HCT116 (cell line): ENCODE measurements at regions not wholly inside any gene's neighbourhood (a gene's known extent, or its start where the extent isn't known, plus 50 kb on each side); places are given as distances from the start of the nearest gene placed in this dataset.

ENCODE experiments used
- ATAC-seq: fragments of 200-7000 bp; cut with Tn5 transposase; 2 replicates; pipeline ENCODE4 v1.9.1; 2020; ENCODE audit warnings: mild to moderate bottlenecking, moderate library complexity
- BruUV-seq: library from RNA; stranded (reverse); fragments of 400-500 nt; replicated peaks from 2 replicates; lab custom pipeline; 2021; lab: Mats Ljungman, UMichigan
- CTCF ChIA-PET: fragments of 300-600 bp; sonication (Branson Sonifier 250); formaldehyde crosslinking; loops from one replicate; lab custom pipeline; 2021; ENCODE audit warnings: antibody characterized with exemption; lab: Charles Lee
- POLR2A ChIA-PET: fragments of 300-600, 350-600 bp; sonication (Branson Sonifier 250); formaldehyde crosslinking; loops from one replicate; lab custom pipeline; 2021; ENCODE audit warnings: antibody characterized with exemption; lab: Charles Lee
- RAD21 ChIA-PET, 2 experiments: fragments of 300-600 bp; sonication (Branson Sonifier 250); formaldehyde crosslinking; loops; one replicate each; lab custom pipeline; 2023; ENCODE audit warnings: low total read pairs in 2 of 2; ENCODE audit not compliant: uncharacterized antibody in 2 of 2, unreplicated experiment in 2 of 2, low non-redundant PET in 1 of 2; lab: Charles Lee
- DNase-seq: peaks from one replicate; pipeline ENCODE4 v3.0.0-alpha.2; 2010; ENCODE audit warnings: low read depth, low spot score
- H2AFZ ChIP-seq: fragments of 200-600 bp; shearing (Covaris generic), sonication (generic); 2 replicates; pipeline ENCODE4 v1.6.1; 2017; ENCODE audit warnings: low read depth, mixed run types, mixed read lengths, antibody characterized with exemption, low read length; ENCODE audit not compliant: poor library complexity, severe bottlenecking
- H3K27ac ChIP-seq: 2 replicates; pipeline ENCODE4 v1.5.1; 2012; ENCODE audit warnings: low read depth, low read length
- H3K27me3 ChIP-seq: fragments of 200-600 bp; sonication (generic); 2 replicates; pipeline ENCODE4 v1.6.1; 2016; ENCODE audit warnings: mixed run types, low read length, mixed read lengths; ENCODE audit not compliant: insufficient read depth
- H3K36me3 ChIP-seq, 2 experiments: fragments of 200-500 bp in 1 of 2; fragments of 200-600 bp in 1 of 2; sonication (Bioruptor generic) in 1 of 2; sonication (generic) in 1 of 2; 2 replicates each; pipeline versions ENCODE4 v1.5.1 to v1.6.1; 2014 to 2016; ENCODE audit warnings: low read length in 2 of 2, inconsistent platforms in 1 of 2, mixed read lengths in 1 of 2, mixed run types in 1 of 2; ENCODE audit not compliant: insufficient read depth in 2 of 2, control insufficient read depth in 1 of 2
- H3K4me1 ChIP-seq, 2 experiments: fragments of 200-600 bp in 1 of 2; sonication (generic) in 1 of 2; 2 replicates each; pipeline versions ENCODE4 v1.5.1 to v1.6.1; 2012 to 2017; ENCODE audit warnings: low read length in 2 of 2, inconsistent platforms in 1 of 2, mild to moderate bottlenecking in 1 of 2, mixed read lengths in 1 of 2, mixed run types in 1 of 2, moderate library complexity in 1 of 2; ENCODE audit not compliant: insufficient read depth in 2 of 2, control insufficient read depth in 1 of 2
- H3K4me2 ChIP-seq: fragments of 200-600 bp; sonication (generic); 2 replicates; pipeline ENCODE4 v1.6.1; 2017; ENCODE audit warnings: mixed run types, low read length, mixed read lengths
- H3K4me3 ChIP-seq, 2 experiments: fragments of 200-600 bp in 1 of 2; sonication (generic) in 1 of 2; replicated peaks in 1 of 2; 2 replicates each; pipeline ENCODE4 v1.5.1; 2011 to 2016; ENCODE audit warnings: low read length in 2 of 2, control low read depth in 1 of 2, low read depth in 1 of 2, mild to moderate bottlenecking in 1 of 2, mixed read lengths in 1 of 2, mixed run types in 1 of 2
- H3K79me2 ChIP-seq: fragments of 200-600 bp; sonication (generic); 2 replicates; pipeline ENCODE4 v1.6.1; 2017; ENCODE audit warnings: mild to moderate bottlenecking, mixed run types, low read length, moderate library complexity, mixed read lengths; ENCODE audit not compliant: insufficient read depth
- H3K9ac ChIP-seq: fragments of 200-600 bp; sonication (generic); 2 replicates; pipeline ENCODE4 v1.6.1; 2016; ENCODE audit warnings: low read length, mixed read lengths
- H3K9me2 ChIP-seq: fragments of 200-600 bp; sonication (generic), shearing (Covaris generic); 2 replicates; pipeline ENCODE4 v1.6.1; 2017; ENCODE audit warnings: mixed run types, mild to moderate bottlenecking, moderate library complexity; ENCODE audit not compliant: insufficient read depth
- H3K9me3 ChIP-seq, 2 experiments: fragments of 200-500 bp in 1 of 2; fragments of 200-600 bp in 1 of 2; sonication (Bioruptor generic) in 1 of 2; sonication (generic) in 1 of 2; 2 replicates each; pipeline ENCODE4 v1.6.1; 2014 to 2017; ENCODE audit warnings: low read length in 2 of 2, mixed read lengths in 2 of 2, inconsistent platforms in 1 of 2, low read depth in 1 of 2, mild to moderate bottlenecking in 1 of 2, mixed run types in 1 of 2, moderate library complexity in 1 of 2; ENCODE audit not compliant: control insufficient read depth in 1 of 2, insufficient read depth in 1 of 2
- H4K20me1 ChIP-seq: fragments of 200-600 bp; sonication (generic), shearing (Covaris generic); 2 replicates; pipeline ENCODE4 v1.6.1; 2017; ENCODE audit warnings: mixed run types, mild to moderate bottlenecking, moderate library complexity; ENCODE audit not compliant: insufficient read depth
- CBX3 ChIP-seq: IDR thresholded peaks from 2 replicates; pipeline ENCODE4 v1.6.1; 2012; ENCODE audit warnings: low read depth
- EGR1 ChIP-seq: IDR thresholded peaks from 2 replicates; pipeline ENCODE4 v1.6.1; 2012; ENCODE audit warnings: low read depth
- ELF1 ChIP-seq: IDR thresholded peaks from 2 replicates; pipeline ENCODE4 v1.6.1; 2012; ENCODE audit warnings: low read depth, borderline replicate concordance
- EZH2 ChIP-seq: fragments of 200-600 bp; sonication (generic); IDR thresholded peaks from 2 replicates; pipeline ENCODE4 v1.6.1; 2017; ENCODE audit warnings: antibody characterized with exemption, mixed run types
- EZH2phosphoT487 ChIP-seq: fragments of 200-600 bp; IDR thresholded peaks from 2 replicates; pipeline ENCODE4 v1.6.1; 2018; ENCODE audit warnings: antibody characterized with exemption, borderline replicate concordance
- FOSL1 ChIP-seq: IDR thresholded peaks from 2 replicates; pipeline ENCODE4 v1.6.1; 2012; ENCODE audit warnings: low read depth
- JUND ChIP-seq: IDR thresholded peaks from 2 replicates; pipeline ENCODE4 v1.6.1; 2012
- MAX ChIP-seq: IDR thresholded peaks from 2 replicates; pipeline ENCODE4 v1.6.1; 2012
- POLR2A ChIP-seq: IDR thresholded peaks from 2 replicates; pipeline ENCODE4 v1.7.0; 2011; ENCODE audit warnings: borderline replicate concordance; ENCODE audit not compliant: insufficient read depth, insufficient read length; ENCODE audit errors: extremely low read depth
- SIN3A ChIP-seq: IDR thresholded peaks from 2 replicates; pipeline ENCODE4 v1.6.1; 2012; ENCODE audit warnings: low read depth
- SP1 ChIP-seq: IDR thresholded peaks from 2 replicates; pipeline ENCODE4 v1.6.1; 2012; ENCODE audit warnings: low read depth
- TCF7L2 ChIP-seq: IDR thresholded peaks from 2 replicates; pipeline ENCODE4 v1.7.0; 2011; ENCODE audit warnings: borderline replicate concordance, inconsistent platforms; ENCODE audit not compliant: insufficient read depth, insufficient read length; ENCODE audit errors: extremely low read depth
- ZBTB33 ChIP-seq: IDR thresholded peaks from 2 replicates; pipeline ENCODE4 v1.6.1; 2011; ENCODE audit warnings: mild to moderate bottlenecking, low read length, moderate library complexity; ENCODE audit not compliant: insufficient replicate concordance; ENCODE audit errors: extremely low read depth
- ZNF274 ChIP-seq: fragments of 200-500 bp; sonication (Bioruptor generic); IDR thresholded peaks from 2 replicates; pipeline ENCODE4 v1.6.1; 2014; ENCODE audit warnings: mild to moderate bottlenecking, low read depth, low read length, inconsistent platforms
- intact Hi-C: fragments of 100-400 bp; cut with micrococcal nuclease; formaldehyde crosslinking; loops from 2 replicates; pipeline ENCODE4 v1.10.0; 2022
- TF ChIP-seq, protein P1 (sequence below): IDR thresholded peaks from 2 replicates; pipeline ENCODE4 v1.6.1; 2012

- no peak for TF ChIP-seq ZBTB33
- TF ChIP-seq FOSL1 = no peak
- TF ChIP-seq EZH2phosphoT487 = no peak
- no peak for TF ChIP-seq SIN3A
- TF ChIP-seq EGR1 = no peak
- TF ChIP-seq TCF7L2 = no peak
These were observed 84.2 kb upstream of the DSCAM start (continued) for GRCh38 chr21:40931197-40931596.

DNA sequence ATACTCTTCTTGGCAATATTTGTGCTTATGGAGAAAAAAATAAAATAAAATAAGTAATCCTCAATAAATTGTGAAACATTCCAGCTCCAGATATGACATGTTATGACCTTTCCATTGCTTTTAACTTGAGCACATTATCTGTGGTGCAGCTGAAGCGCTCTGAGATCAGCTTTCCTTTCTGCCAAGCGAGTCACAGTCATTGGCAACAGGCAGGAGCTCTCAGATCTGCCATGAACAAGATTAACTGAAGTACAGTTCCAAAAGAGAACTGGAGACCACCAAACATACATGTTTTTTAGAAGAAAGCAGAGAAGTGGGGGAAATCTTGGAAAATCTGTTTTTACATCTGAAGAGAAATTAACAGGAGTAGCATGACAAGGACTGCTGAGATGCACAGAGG lies 89.2 kb upstream of the DSCAM start:
- ChIA-PET CTCF (no interaction called here), RAD21 (no interaction called here), POLR2A (no interaction called here)
- ATAC-seq (no peak), DNase-seq (no peak)
- Histone ChIP-seq H3K27ac (no peak overlapping the region), H3K27me3 (no peaks in the 10 kb centered on the region), H3K4me2 (no peak overlapping the region), H3K4me1 (no peaks in the 10 kb centered on the region), H3K9me3 (peaks cover 0 to 29% of the 10 kb centered on the region in 2 experiments; a peak in 2 of 4 replicates), H3K9me2 (no peaks in the 10 kb centered on the region), H4K20me1 (no peaks in the 10 kb centered on the region), H3K79me2 (no peaks in the 10 kb centered on the region), H3K36me3 (no peaks in the 10 kb centered on the region), H3K4me3 (no peak overlapping the region), H3K9ac (no peak overlapping the region), H2AFZ (no peak overlapping the region)
- intact Hi-C loops = no loop called here
- TF ChIP-seq CBX3 (no peak), EGR1 (no peak), POLR2A (no peak), EZH2 (no peak), JUND (no peak), ELF1 (no peak), SP1 (no peak), MAX (no peak), ZNF274 (no peak)
- TF ChIP-seq, protein P1, sequence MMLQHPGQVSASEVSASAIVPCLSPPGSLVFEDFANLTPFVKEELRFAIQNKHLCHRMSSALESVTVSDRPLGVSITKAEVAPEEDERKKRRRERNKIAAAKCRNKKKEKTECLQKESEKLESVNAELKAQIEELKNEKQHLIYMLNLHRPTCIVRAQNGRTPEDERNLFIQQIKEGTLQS = no peak
- no TSS peak for BruUV-seq
